Mesendoderm (in vitro differentiated cells): ENCODE measurements at regions not wholly inside any gene's neighbourhood (a gene's known extent, or its start where the extent isn't known, plus 50 kb on each side); places are given as distances from the start of the nearest gene placed in this dataset.

Source experiments
- DNase-seq: peaks from one replicate; pipeline ENCODE4 v3.0.0; 2013
- H2AK5ac ChIP-seq: 2 replicates; pipeline ENCODE4 v1.6.1; 2013; ENCODE audit warnings: low read length, inconsistent platforms
- H2BK120ac ChIP-seq: 2 replicates; pipeline ENCODE4 v1.6.1; 2013; ENCODE audit warnings: low read depth, mild to moderate bottlenecking, low read length, moderate library complexity, mixed read lengths
- H2BK15ac ChIP-seq: replicated peaks from 2 replicates; pipeline ENCODE4 v1.6.1; 2013; ENCODE audit warnings: low read depth, mild to moderate bottlenecking, moderate library complexity
- H2BK5ac ChIP-seq: 2 replicates; pipeline ENCODE4 v1.6.1; 2013; ENCODE audit warnings: low read length, inconsistent platforms
- H3K18ac ChIP-seq: 2 replicates; pipeline ENCODE4 v1.6.1; 2013; ENCODE audit warnings: mild to moderate bottlenecking, low read length, mixed read lengths
- H3K23ac ChIP-seq: one replicate; pipeline ENCODE4 v1.6.1; 2013; ENCODE audit warnings: low read length
- H3K27ac ChIP-seq: 2 replicates; pipeline ENCODE4 v1.5.1; 2013; ENCODE audit warnings: low read depth, mild to moderate bottlenecking, inconsistent platforms, low read length, moderate library complexity
- H3K27me3 ChIP-seq: 2 replicates; pipeline ENCODE4 v1.6.1; 2013; ENCODE audit warnings: low read length, control low read depth, mild to moderate bottlenecking, inconsistent platforms; ENCODE audit not compliant: insufficient read depth, poor library complexity
- H3K36me3 ChIP-seq: 2 replicates; pipeline ENCODE4 v1.6.1; 2013; ENCODE audit warnings: low read length, inconsistent platforms; ENCODE audit not compliant: control insufficient read depth, insufficient read depth
- H3K4ac ChIP-seq: one replicate; pipeline ENCODE4 v1.6.1; 2013; ENCODE audit warnings: low read depth, mild to moderate bottlenecking, low read length, moderate library complexity
- H3K4me1 ChIP-seq: 2 replicates; pipeline ENCODE4 v1.6.1; 2013; ENCODE audit warnings: low read depth, low read length, inconsistent platforms; ENCODE audit not compliant: control insufficient read depth
- H3K4me2 ChIP-seq: 2 replicates; pipeline ENCODE4 v1.6.1; 2013; ENCODE audit warnings: low read length
- H3K4me3 ChIP-seq: 2 replicates; pipeline ENCODE4 v1.5.1; 2013; ENCODE audit warnings: mild to moderate bottlenecking, low read length
- H3K56ac ChIP-seq: one replicate; pipeline ENCODE4 v1.6.1; 2013; ENCODE audit warnings: low read length
- H3K79me1 ChIP-seq: 2 replicates; pipeline ENCODE4 v1.6.1; 2013; ENCODE audit warnings: low read length, inconsistent platforms
- H3K79me2 ChIP-seq: 2 replicates; pipeline ENCODE4 v1.6.1; 2013; ENCODE audit warnings: mild to moderate bottlenecking, low read length; ENCODE audit not compliant: control insufficient read depth, insufficient read depth
- H3K9ac ChIP-seq: 2 replicates; pipeline ENCODE4 v1.6.1; 2013; ENCODE audit warnings: low read length, inconsistent platforms
- H4K5ac ChIP-seq: one replicate; pipeline ENCODE4 v1.6.1; 2013; ENCODE audit warnings: low read length
- H4K8ac ChIP-seq: one replicate; pipeline ENCODE4 v1.6.1; 2013; ENCODE audit warnings: low read depth, mild to moderate bottlenecking, control low read depth, low read length, moderate library complexity
- WGBS: extraction: QIAGEN DNeasy Blood & Tissue Kit; methylation state at CpG from one replicate; pipeline ENCODE4 v1.1.7; 2013; ENCODE audit warnings: low lambda C conversion rate, missing lambda C conversion rate; ENCODE audit not compliant: insufficient coverage; ENCODE audit errors: extremely low coverage; 5-methylcytosine and 5-hydroxymethylcytosine counted together

- WGBS, result no CpG with 5 or more reads among the region's 7 CpGs
- H3K9ac ChIP-seq, result no peak overlapping the region
- H3K4ac ChIP-seq, result no peak overlapping the region
- no peaks in the 10 kb centered on the region for H3K4me1 ChIP-seq
- H3K79me2 ChIP-seq, result no peaks in the 10 kb centered on the region
- no peak overlapping the region for H3K4me3 ChIP-seq
- no peaks in the 10 kb centered on the region for H3K27me3 ChIP-seq
- H2BK120ac ChIP-seq, result no peak overlapping the region
- H3K36me3 ChIP-seq, result no peaks in the 10 kb centered on the region
- H3K18ac ChIP-seq, result no peak overlapping the region
- no peak for DNase-seq
- no peak overlapping the region for H3K56ac ChIP-seq
- no peak overlapping the region for H2BK15ac ChIP-seq
- H3K4me2 ChIP-seq, result no peak overlapping the region
- no peak overlapping the region for H3K27ac ChIP-seq
- H3K23ac ChIP-seq, result no peak overlapping the region
- no peak overlapping the region for H2AK5ac ChIP-seq
- H4K8ac ChIP-seq, result no peak overlapping the region
- H4K5ac ChIP-seq, result no peak overlapping the region
- H2BK5ac ChIP-seq, result no peak overlapping the region
- H3K79me1 ChIP-seq, result no peaks in the 10 kb centered on the region
Observed at GRCh38 chr14:86168371-86168770, 638.4 kb downstream of the FLRT2 start.

- H3K23ac ChIP-seq, result no peak overlapping the region
- H3K56ac ChIP-seq, result no peak overlapping the region
- H3K4ac ChIP-seq, result no peak overlapping the region
- no peak overlapping the region for H3K4me2 ChIP-seq
- H4K8ac ChIP-seq, result no peak overlapping the region
- no peak overlapping the region for H2BK15ac ChIP-seq
- H3K27ac ChIP-seq, result no peak overlapping the region
- no peak overlapping the region for H4K5ac ChIP-seq
- no peaks in the 10 kb centered on the region for H3K79me1 ChIP-seq
- no peak overlapping the region for H3K18ac ChIP-seq
- WGBS, result no CpG with 5 or more reads among the region's 2 CpGs
- no peak overlapping the region for H3K9ac ChIP-seq
- no peaks in the 10 kb centered on the region for H3K79me2 ChIP-seq
- no peaks in the 10 kb centered on the region for H3K36me3 ChIP-seq
- no peaks in the 10 kb centered on the region for H3K4me1 ChIP-seq
- no peak overlapping the region for H3K4me3 ChIP-seq
- no peak for DNase-seq
- H2AK5ac ChIP-seq, result no peak overlapping the region
- no peaks in the 10 kb centered on the region for H3K27me3 ChIP-seq
- no peak overlapping the region for H2BK5ac ChIP-seq
- H2BK120ac ChIP-seq, result no peak overlapping the region
Observed at GRCh38 chr14:86166541-86166940, 636.6 kb downstream of the FLRT2 start.

- Histone ChIP-seq H3K4me3 (no peak overlapping the region), H3K56ac (no peak overlapping the region), H3K23ac (no peak overlapping the region), H2AK5ac (no peak overlapping the region), H3K79me1 (no peaks in the 10 kb centered on the region), H3K4me1 (no peaks in the 10 kb centered on the region), H4K5ac (no peak overlapping the region), H4K8ac (no peak overlapping the region), H3K4me2 (no peak overlapping the region), H3K9ac (no peak overlapping the region), H3K36me3 (no peaks in the 10 kb centered on the region), H2BK120ac (no peak overlapping the region), H2BK15ac (no peak overlapping the region), H2BK5ac (no peak overlapping the region), H3K27me3 (no peaks in the 10 kb centered on the region), H3K18ac (no peak overlapping the region), H3K27ac (no peak overlapping the region), H3K4ac (no peak overlapping the region), H3K79me2 (no peaks in the 10 kb centered on the region)
- peak; percentile 56 for DNase-seq
Observed at GRCh38 chr14:86153480-86153879, 623.5 kb downstream of the FLRT2 start.

GRCh38 chr14:86143248-86143647, 613.3 kb downstream of the FLRT2 start:
- H3K27me3 ChIP-seq, result no peaks in the 10 kb centered on the region
- no peak overlapping the region for H4K8ac ChIP-seq
- H3K9ac ChIP-seq, result no peak overlapping the region
- H3K23ac ChIP-seq, result no peak overlapping the region
- no peak for DNase-seq
- no peak overlapping the region for H3K18ac ChIP-seq
- H3K4ac ChIP-seq, result no peak overlapping the region
- no peak overlapping the region for H2BK5ac ChIP-seq
- H3K79me1 ChIP-seq, result no peaks in the 10 kb centered on the region
- no peak overlapping the region for H2AK5ac ChIP-seq
- WGBS, result no CpG with 5 or more reads among the region's 1 CpG
- H3K4me1 ChIP-seq, result no peaks in the 10 kb centered on the region
- no peak overlapping the region for H2BK15ac ChIP-seq
- H3K36me3 ChIP-seq, result no peaks in the 10 kb centered on the region
- no peak overlapping the region for H3K27ac ChIP-seq
- H2BK120ac ChIP-seq, result no peak overlapping the region
- no peak overlapping the region for H3K56ac ChIP-seq
- H3K4me3 ChIP-seq, result no peak overlapping the region
- no peaks in the 10 kb centered on the region for H3K79me2 ChIP-seq
- no peak overlapping the region for H4K5ac ChIP-seq
- H3K4me2 ChIP-seq, result no peak overlapping the region

GRCh38 chr14:86141966-86142365, 612.0 kb downstream of the FLRT2 start:
- H3K79me2 ChIP-seq, result no peaks in the 10 kb centered on the region
- H2BK5ac ChIP-seq, result no peak overlapping the region
- H3K18ac ChIP-seq, result no peak overlapping the region
- H3K4me3 ChIP-seq, result no peak overlapping the region
- no CpG with 5 or more reads among the region's 2 CpGs for WGBS
- no peak overlapping the region for H2BK120ac ChIP-seq
- H3K79me1 ChIP-seq, result no peaks in the 10 kb centered on the region
- H3K23ac ChIP-seq, result no peak overlapping the region
- no peak overlapping the region for H4K5ac ChIP-seq
- no peak overlapping the region for H3K4ac ChIP-seq
- no peak overlapping the region for H3K4me2 ChIP-seq
- H3K36me3 ChIP-seq, result no peaks in the 10 kb centered on the region
- H2AK5ac ChIP-seq, result no peak overlapping the region
- no peak overlapping the region for H2BK15ac ChIP-seq
- H3K27me3 ChIP-seq, result no peaks in the 10 kb centered on the region
- H3K9ac ChIP-seq, result no peak overlapping the region
- H3K56ac ChIP-seq, result no peak overlapping the region
- no peak for DNase-seq
- no peak overlapping the region for H4K8ac ChIP-seq
- H3K27ac ChIP-seq, result no peak overlapping the region
- no peaks in the 10 kb centered on the region for H3K4me1 ChIP-seq

- no peak overlapping the region for H2AK5ac ChIP-seq
- H3K9ac ChIP-seq, result no peak overlapping the region
- H2BK120ac ChIP-seq, result no peak overlapping the region
- no peak overlapping the region for H3K27ac ChIP-seq
- no peaks in the 10 kb centered on the region for H3K4me1 ChIP-seq
- no peaks in the 10 kb centered on the region for H3K79me1 ChIP-seq
- no peak overlapping the region for H4K5ac ChIP-seq
- no peak overlapping the region for H4K8ac ChIP-seq
- H3K79me2 ChIP-seq, result no peaks in the 10 kb centered on the region
- no peaks in the 10 kb centered on the region for H3K36me3 ChIP-seq
- H3K18ac ChIP-seq, result no peak overlapping the region
- H3K27me3 ChIP-seq, result no peaks in the 10 kb centered on the region
- H3K4ac ChIP-seq, result no peak overlapping the region
- H2BK15ac ChIP-seq, result no peak overlapping the region
- WGBS, result no CpG with 5 or more reads among the region's 1 CpG
- H3K23ac ChIP-seq, result no peak overlapping the region
- H3K4me3 ChIP-seq, result no peak overlapping the region
- DNase-seq, result peak; percentile 19
- no peak overlapping the region for H3K56ac ChIP-seq
- no peak overlapping the region for H2BK5ac ChIP-seq
- H3K4me2 ChIP-seq, result no peak overlapping the region
Observed at GRCh38 chr14:86129426-86129825, 599.5 kb downstream of the FLRT2 start.
